Right lobe of liver (tissue), 6 donors: ENCODE measurements at regions not wholly inside any gene's neighbourhood (a gene's known extent, or its start where the extent isn't known, plus 50 kb on each side); places are given as distances from the start of the nearest gene placed in this dataset.

ENCODE experiments used
- ATAC-seq, 4 donors: fragments of 200-7000 bp; cut with Tn5 transposase; one replicate each; pipeline ENCODE4 v1.9.1; 2020; ENCODE audit warnings: mild to moderate bottlenecking in 4 of 4, moderate library complexity in 4 of 4
- DNase-seq, 3 donors: peaks; one replicate each; pipeline ENCODE4 v3.0.0-alpha.2; 2020
- H3K27ac ChIP-seq, 3 donors: fragments of 200-600 bp; one replicate each; pipeline ENCODE4 v1.8.0; 2022
- H3K27me3 ChIP-seq, 2 donors: fragments of 200-600 bp; one replicate each; pipeline ENCODE4 v1.8.0; 2022
- H3K36me3 ChIP-seq, 4 donors: fragments of 200-600 bp; sonication (generic) in 1 of 4; one replicate each; pipeline versions ENCODE4 v1.5.1 to v1.8.0; 2017 to 2022; ENCODE audit warnings: control low read depth in 1 of 4
- H3K4me1 ChIP-seq, 4 donors: fragments of 200-600 bp; sonication (generic) in 1 of 4; one replicate each; pipeline versions ENCODE4 v1.5.1 to v1.8.0; 2017 to 2022; ENCODE audit warnings: control low read depth in 1 of 4
- H3K4me3 ChIP-seq, 3 donors: fragments of 200-600 bp; one replicate each; pipeline ENCODE4 v1.8.0; 2022
- H3K9me3 ChIP-seq, 4 donors: fragments of 200-600 bp; sonication (generic) in 1 of 4; one replicate each; pipeline versions ENCODE4 v1.5.1 to v1.8.0; 2017 to 2022; ENCODE audit warnings: control low read depth in 1 of 4
- CTCF ChIP-seq, 4 donors: fragments of 200-600 bp in 3 of 4; fragments of 450-650 bp in 1 of 4; IDR thresholded peaks; one replicate each; pipeline versions ENCODE4 v1.5.1 to v1.8.0; 2016 to 2022; ENCODE audit warnings: antibody characterized with exemption in 4 of 4, mild to moderate bottlenecking in 2 of 4
- POLR2A ChIP-seq: fragments of 450-650 bp; IDR thresholded peaks from one replicate; pipeline ENCODE4 v1.6.1; 2017; ENCODE audit warnings: antibody characterized with exemption, mild to moderate bottlenecking
- whole genome bisulfite sequencing: methylation state at CpG from one replicate; pipeline ENCODE4 v1.1.6; 2018; ENCODE audit warnings: low coverage, low lambda C conversion rate; ENCODE audit not compliant: insufficient coverage; ENCODE audit errors: missing lambda C conversion rate; 5-methylcytosine and 5-hydroxymethylcytosine counted together
- intact Hi-C, 2 donors: fragments of 100-400 bp; cut with DNase I; formaldehyde crosslinking; loops; one replicate each; pipeline versions ENCODE4 v1.11.2 to v1.14.1; 2022
- donor health status: DM: no; HTN: yes; CAD: no.
- donor health status: DM: no; HTN: no; CAD: no.
- donor health status: DM: no; HTN: no; CAD: no.
- donor health status: DM: no; HTN: yes; CAD: no.
- donor health status: DM: no; HTN: yes; CAD: no.

- Histone ChIP-seq H3K4me1 (no peaks in the 10 kb centered on the region), H3K4me3 (no peak overlapping the region), H3K36me3 (no peaks in the 10 kb centered on the region), H3K27me3 (no peaks in the 10 kb centered on the region), H3K9me3 (no peaks in the 10 kb centered on the region), H3K27ac (no peak overlapping the region)
- ATAC-seq = no peak
- TF ChIP-seq CTCF (IDR thresholded peaks at IDR 0.05) (no peak), POLR2A (no peak)
- no peak for DNase-seq
- intact Hi-C loops = no loop called here
- WGBS = 34% methylated on average over 3 of the region's 3 CpGs
These were observed 134.6 kb upstream of the PDZRN3 start for GRCh38 chr3:73759297-73759711.

GRCh38 chr3:73757536-73757935 is 132.8 kb upstream of the PDZRN3 start:
- no peaks in the 10 kb centered on the region for H3K4me1 ChIP-seq
- H3K4me3 ChIP-seq = no peak overlapping the region
- TF ChIP-seq POLR2A = no peak
- TF ChIP-seq CTCF (IDR thresholded peaks at IDR 0.05) = no peak
- no peak for ATAC-seq
- H3K27ac ChIP-seq = no peak overlapping the region
- no peaks in the 10 kb centered on the region for H3K9me3 ChIP-seq
- intact Hi-C loops = no loop called here
- DNase-seq = no peak
- H3K27me3 ChIP-seq = no peaks in the 10 kb centered on the region
- 50% methylated on average over 3 of the region's 3 CpGs for WGBS
- H3K36me3 ChIP-seq = no peaks in the 10 kb centered on the region

GRCh38 chr3:73753985-73754384 is 129.2 kb upstream of the PDZRN3 start:
- no peak overlapping the region for H3K4me3 ChIP-seq
- ATAC-seq (no peak), DNase-seq (no peak)
- H3K4me1 ChIP-seq = no peaks in the 10 kb centered on the region
- TF ChIP-seq POLR2A (no peak), CTCF (IDR thresholded peaks at IDR 0.05) (no peak)
- no peaks in the 10 kb centered on the region for H3K9me3 ChIP-seq
- H3K27ac ChIP-seq = no peak overlapping the region
- H3K36me3 ChIP-seq = no peaks in the 10 kb centered on the region
- 35% methylated on average over 3 of the region's 6 CpGs for WGBS
- intact Hi-C loops = no loop called here
- no peaks in the 10 kb centered on the region for H3K27me3 ChIP-seq

GRCh38 chr3:73752338-73752737 is 127.6 kb upstream of the PDZRN3 start:
- Histone ChIP-seq H3K4me3 (no peak overlapping the region), H3K4me1 (no peaks in the 10 kb centered on the region), H3K36me3 (no peaks in the 10 kb centered on the region), H3K27me3 (no peaks in the 10 kb centered on the region), H3K9me3 (no peaks in the 10 kb centered on the region), H3K27ac (no peak overlapping the region)
- intact Hi-C loops = no loop called here
- TF ChIP-seq CTCF (IDR thresholded peaks at IDR 0.05) (no peak), POLR2A (no peak)
- DNase-seq = no peak
- no peak for ATAC-seq
- 73% methylated on average over 3 of the region's 5 CpGs for WGBS

- TF ChIP-seq POLR2A (no peak), CTCF (IDR thresholded peaks at IDR 0.05) (no peak)
These were observed 121.9 kb upstream of the PDZRN3 start for GRCh38 chr3:73746623-73747022.

More at GRCh38 chr3:73746623-73747022, 121.9 kb upstream of the PDZRN3 start:
- H3K36me3 ChIP-seq = no peaks in the 10 kb centered on the region
- no peaks in the 10 kb centered on the region for H3K27me3 ChIP-seq
- 34% methylated on average over 2 of the region's 9 CpGs for WGBS
- no peak overlapping the region for H3K4me3 ChIP-seq
- ATAC-seq (no peak), DNase-seq (no peak)
- no peaks in the 10 kb centered on the region for H3K9me3 ChIP-seq
- H3K4me1 ChIP-seq = no peaks in the 10 kb centered on the region
- H3K27ac ChIP-seq = no peak overlapping the region
- intact Hi-C loops = no loop called here
